GM23248 (cell line): ENCODE measurements at regions not wholly inside any gene's neighbourhood (a gene's known extent, or its start where the extent isn't known, plus 50 kb on each side); places are given as distances from the start of the nearest gene placed in this dataset.

Experiments used
- EZH2 ChIP-seq: fragments of 200-600 bp; sonication (generic); IDR thresholded peaks from 2 replicates; pipeline ENCODE4 v1.6.1; 2018; ENCODE audit warnings: antibody characterized with exemption, mild to moderate bottlenecking; ENCODE audit not compliant: insufficient read depth, poor library complexity, severe bottlenecking
- EZH2phosphoT487 ChIP-seq: fragments of 200-600 bp; sonication (generic); IDR thresholded peaks from 2 replicates; pipeline ENCODE4 v1.6.1; 2018; ENCODE audit warnings: antibody characterized with exemption, moderate library complexity, mild to moderate bottlenecking, low read depth; ENCODE audit not compliant: insufficient read depth

DNA sequence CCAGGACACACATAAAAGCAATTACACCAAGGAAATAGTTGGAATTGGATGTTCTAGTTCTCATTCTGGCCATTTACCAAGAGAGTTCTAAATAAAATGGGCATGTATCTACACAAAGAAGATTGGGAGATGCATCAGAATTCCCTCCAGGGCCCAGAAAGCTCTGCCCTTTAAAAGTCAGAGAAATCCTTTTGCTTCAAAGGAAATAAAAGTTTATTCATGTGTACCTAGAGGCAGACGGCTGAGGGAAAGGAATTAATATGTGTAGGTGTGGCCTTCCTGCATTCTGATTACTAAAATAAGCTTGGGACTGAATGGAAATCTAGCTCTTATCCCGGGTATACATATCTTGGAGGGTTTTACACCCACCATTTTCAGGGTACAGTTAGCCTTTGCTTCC is 719.4 kb downstream of the SEMA5A start:
- TF ChIP-seq EZH2phosphoT487 (no peak), EZH2 (no peak)
